Activated effector memory CD4-positive, alpha-beta T cell treated with Interleukin-2 at 50 U/mL for 16 hours (primary cell): ENCODE measurements at regions not wholly inside any gene's neighbourhood (a gene's known extent, or its start where the extent isn't known, plus 50 kb on each side); places are given as distances from the start of the nearest gene placed in this dataset.

Experiments used
- DNase-seq: peaks from one replicate; pipeline ENCODE4 v3.0.0-alpha.2; 2020

- DNase-seq: no peak
These were observed 418.7 kb downstream of the MTX2 start for GRCh38 chr2:176687944-176688343.

GRCh38 chr2:176689711-176690110 lies 420.5 kb downstream of the MTX2 start:
- no peak for DNase-seq

- no peak for DNase-seq
These were observed 422.2 kb downstream of the MTX2 start for GRCh38 chr2:176691471-176691870.

- no peak for DNase-seq
These were observed 423.3 kb downstream of the MTX2 start for GRCh38 chr2:176692533-176692932.

- DNase-seq: no peak
These were observed 429.9 kb downstream of the MTX2 start for GRCh38 chr2:176699098-176699497.

GRCh38 chr2:176699644-176700043 lies 430.4 kb downstream of the MTX2 start:
- no peak for DNase-seq

GRCh38 chr2:176702131-176702530 lies 432.9 kb downstream of the MTX2 start:
- DNase-seq: no peak

- DNase-seq: no peak
These were observed 435.1 kb downstream of the MTX2 start for GRCh38 chr2:176704282-176704858.

- no peak for DNase-seq
These were observed 440.1 kb downstream of the MTX2 start for GRCh38 chr2:176709149-176709951.

- DNase-seq: no peak
These were observed 440.7 kb downstream of the MTX2 start for GRCh38 chr2:176709991-176710390.

- DNase-seq: no peak
These were observed 441.5 kb downstream of the MTX2 start for GRCh38 chr2:176710657-176711186.

GRCh38 chr2:176725873-176726645 lies 456.8 kb downstream of the MTX2 start:
- DNase-seq: no peak

- DNase-seq: no peak
These were observed 458.5 kb downstream of the MTX2 start for GRCh38 chr2:176727696-176728095.

GRCh38 chr2:176729706-176730569 lies 460.7 kb downstream of the MTX2 start:
- DNase-seq: no peak

GRCh38 chr2:176732780-176733179 lies 463.5 kb downstream of the MTX2 start:
- no peak for DNase-seq

- no peak for DNase-seq
These were observed 464.6 kb downstream of the MTX2 start for GRCh38 chr2:176733698-176734430.

GRCh38 chr2:176734868-176735267 lies 465.6 kb downstream of the MTX2 start:
- DNase-seq: no peak

GRCh38 chr2:176742271-176742670 lies 470.3 kb upstream of the HNRNPA3 start:
- no peak for DNase-seq

GRCh38 chr2:176743671-176744070 lies 468.9 kb upstream of the HNRNPA3 start:
- no peak for DNase-seq

GRCh38 chr2:176744146-176744545 lies 468.4 kb upstream of the HNRNPA3 start:
- no peak for DNase-seq

GRCh38 chr2:176745543-176746200 lies 466.9 kb upstream of the HNRNPA3 start:
- DNase-seq: no peak
